ENCODE measurements at regions not wholly inside any gene's neighbourhood (a gene's known extent, or its start where the extent isn't known, plus 50 kb on each side); places are given as distances from the start of the nearest gene placed in this dataset.

- no peak for DNase-seq (ENCODE audit: low spot score)
Observed at GRCh38 chr12:126588586-126589249, 1523.5 kb downstream of the AACS start.

GRCh38 chr12:126591533-126591932, 1526.3 kb downstream of the AACS start:
- no peak for DNase-seq (ENCODE audit: low spot score)

GRCh38 chr12:126601184-126602170, 1536.2 kb downstream of the AACS start:
- no peak for DNase-seq (ENCODE audit: low spot score)

GRCh38 chr12:126602612-126603011, 1537.4 kb downstream of the AACS start:
- DNase-seq (ENCODE audit: low spot score) = no peak

GRCh38 chr12:126607157-126607556, 1541.9 kb downstream of the AACS start:
- no peak for DNase-seq (ENCODE audit: low spot score)

GRCh38 chr12:126607867-126608266, 1542.6 kb downstream of the AACS start:
- no peak for DNase-seq (ENCODE audit: low spot score)

- no peak for DNase-seq (ENCODE audit: low spot score)
Observed at GRCh38 chr12:126608607-126609175, 1543.5 kb downstream of the AACS start.

- no peak for DNase-seq (ENCODE audit: low spot score)
Observed at GRCh38 chr12:126616441-126616840, 1551.2 kb downstream of the AACS start.

- DNase-seq (ENCODE audit: low spot score) = no peak
Observed at GRCh38 chr12:126617312-126617711, 1552.1 kb downstream of the AACS start.

GRCh38 chr12:126627596-126627995, 1562.4 kb downstream of the AACS start:
- no peak for DNase-seq (ENCODE audit: low spot score)

- no peak for DNase-seq (ENCODE audit: low spot score)
Observed at GRCh38 chr12:126636821-126637220, 1571.6 kb downstream of the AACS start.

GRCh38 chr12:126644236-126645020, 1579.2 kb downstream of the AACS start:
- no peak for DNase-seq (ENCODE audit: low spot score)

- no peak for DNase-seq (ENCODE audit: low spot score)
Observed at GRCh38 chr12:126648074-126648473, 1582.8 kb downstream of the AACS start.

GRCh38 chr12:126651133-126651532, 1585.9 kb downstream of the AACS start:
- no peak for DNase-seq (ENCODE audit: low spot score)

GRCh38 chr12:126663304-126664094, 1598.3 kb downstream of the AACS start:
- DNase-seq (ENCODE audit: low spot score) = peak; percentile 6

- no peak for DNase-seq (ENCODE audit: low spot score)
Observed at GRCh38 chr12:126667339-126667738, 1599.6 kb upstream of the TMEM132C start.

GRCh38 chr12:126668538-126668937, 1598.4 kb upstream of the TMEM132C start:
- DNase-seq (ENCODE audit: low spot score) = no peak

- DNase-seq (ENCODE audit: low spot score) = no peak
Observed at GRCh38 chr12:126668961-126669360, 1598.0 kb upstream of the TMEM132C start.

GRCh38 chr12:126676434-126676833, 1590.5 kb upstream of the TMEM132C start:
- no peak for DNase-seq (ENCODE audit: low spot score)

- DNase-seq (ENCODE audit: low spot score) = no peak
Observed at GRCh38 chr12:126681676-126682075, 1585.3 kb upstream of the TMEM132C start.

- DNase-seq (ENCODE audit: low spot score) = no peak
Observed at GRCh38 chr12:126684703-126685102, 1582.3 kb upstream of the TMEM132C start.
